ENCODE measurements at regions not wholly inside any gene's neighbourhood (a gene's known extent, or its start where the extent isn't known, plus 50 kb on each side); places are given as distances from the start of the nearest gene placed in this dataset.

DNA sequence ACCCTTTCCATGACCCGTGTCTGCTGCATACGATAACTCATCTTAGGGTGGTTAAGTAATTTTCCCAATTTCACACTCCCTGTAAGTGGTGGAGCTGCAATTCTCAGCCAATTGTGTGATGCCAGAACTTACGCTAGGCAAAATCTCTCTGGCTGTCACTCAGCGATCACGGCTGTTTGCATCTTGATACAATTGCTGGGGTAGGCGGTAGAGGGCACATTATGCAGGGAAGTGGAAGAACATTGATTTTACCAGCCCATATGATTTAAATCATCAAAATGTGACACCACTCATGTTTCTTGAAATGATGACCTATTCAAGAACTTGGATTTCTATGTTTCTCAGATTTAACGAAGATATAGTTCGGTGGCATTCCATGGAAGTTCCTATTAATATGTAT is 108.7 kb upstream of the ADARB2 start:
- no peak for DNase-seq

GRCh38 chr10:1841759-1842158 is 104.4 kb upstream of the ADARB2 start:
- no peak for DNase-seq

GRCh38 chr10:1829712-1830111 is 92.4 kb upstream of the ADARB2 start:
- DNase-seq, result no peak

DNA sequence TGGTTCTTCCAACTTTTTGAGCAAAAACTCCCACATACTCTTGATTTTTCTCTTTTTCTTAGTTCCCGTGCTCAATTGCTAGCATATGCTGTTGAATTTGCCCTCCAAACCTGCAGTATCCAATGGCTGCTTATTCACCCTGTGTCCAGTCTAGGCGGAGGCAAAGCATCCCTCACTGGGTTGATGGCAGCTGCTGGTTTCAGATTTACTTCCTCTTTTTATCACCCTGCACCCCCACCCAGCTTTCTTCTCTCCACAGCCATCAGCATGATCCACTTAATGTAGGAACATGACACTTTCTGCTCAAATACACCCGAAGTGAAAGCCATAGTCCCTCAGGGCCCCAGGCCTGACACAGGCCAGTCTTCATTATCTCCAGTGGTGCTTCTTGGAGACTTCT is 87.6 kb upstream of the ADARB2 start:
- no peak for DNase-seq

- no peak for DNase-seq
Measured at GRCh38 chr10:1814556-1814955, 77.2 kb upstream of the ADARB2 start.

- DNase-seq, result no peak
Measured at GRCh38 chr10:1809139-1809741, 71.9 kb upstream of the ADARB2 start.

DNA sequence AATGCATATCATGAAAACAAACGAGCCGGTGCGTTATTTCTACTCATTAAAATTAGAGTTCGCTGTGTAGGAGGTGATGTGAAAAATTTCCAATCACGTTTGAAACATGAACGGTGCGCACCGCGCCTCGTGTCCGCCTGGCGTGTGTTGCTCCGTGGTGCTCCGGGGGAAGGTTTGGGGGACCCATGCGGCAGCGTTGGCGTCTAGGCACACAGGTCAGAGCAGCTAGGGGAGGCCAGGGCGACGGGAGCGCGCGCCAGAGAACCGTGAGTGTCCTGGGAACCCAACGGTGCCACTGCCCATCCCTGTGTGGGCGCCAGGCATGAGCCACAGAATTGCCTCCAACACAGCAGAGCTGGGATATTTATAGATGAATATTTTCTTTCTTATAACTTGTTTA is 70.6 kb upstream of the ADARB2 start:
- DNase-seq, result no peak

DNA sequence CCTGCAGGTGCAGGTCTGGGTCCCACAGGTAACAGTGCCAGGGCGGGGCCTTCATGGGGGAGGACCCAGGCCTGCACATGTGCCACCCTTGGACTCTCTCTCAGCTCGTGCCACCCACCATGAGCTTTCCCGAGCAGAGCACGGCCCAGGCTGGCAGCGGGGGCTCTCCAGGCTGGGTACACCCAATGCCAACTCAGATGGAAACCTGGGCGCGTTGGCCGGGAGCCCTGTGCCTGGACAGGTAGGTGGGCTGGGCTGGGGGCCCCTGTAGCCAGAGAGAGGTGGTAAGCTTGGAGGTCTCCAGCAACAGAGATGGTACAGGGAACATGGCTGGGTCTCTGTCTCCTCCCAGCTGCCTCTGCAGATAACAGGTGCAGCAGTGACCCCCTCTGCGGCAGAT is 69.9 kb upstream of the ADARB2 start:
- DNase-seq, result no peak

GRCh38 chr10:1802413-1802812 is 65.1 kb upstream of the ADARB2 start:
- DNase-seq, result no peak

DNA sequence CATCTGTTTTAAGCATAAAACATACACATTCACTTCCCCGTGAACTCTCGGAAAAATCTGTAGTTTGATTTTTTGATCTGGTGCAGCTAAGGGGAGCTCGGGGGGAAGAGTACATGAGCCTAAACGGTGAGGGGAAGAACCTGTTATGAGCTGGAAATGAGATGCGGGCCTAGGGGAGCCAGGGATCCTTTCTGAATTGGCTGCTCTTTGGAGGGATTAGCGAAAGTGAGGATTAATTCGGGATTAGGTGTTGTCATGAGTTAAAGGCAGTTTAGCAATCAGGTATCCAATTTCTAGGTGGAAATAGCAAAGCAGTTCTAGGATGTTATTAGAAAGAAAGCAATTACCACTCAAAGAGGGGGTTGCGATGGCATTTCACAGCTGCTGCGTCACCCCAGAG is 51.1 kb upstream of the ADARB2 start:
- DNase-seq, result no peak
